ENCODE measurements at regions not wholly inside any gene's neighbourhood (a gene's known extent, or its start where the extent isn't known, plus 50 kb on each side); places are given as distances from the start of the nearest gene placed in this dataset.
"Not testable (repeated sequence)": the region's sequence is repeated elsewhere in the genome, so short reads cannot be mapped to it uniquely, and the experiment has no call there.

DNA sequence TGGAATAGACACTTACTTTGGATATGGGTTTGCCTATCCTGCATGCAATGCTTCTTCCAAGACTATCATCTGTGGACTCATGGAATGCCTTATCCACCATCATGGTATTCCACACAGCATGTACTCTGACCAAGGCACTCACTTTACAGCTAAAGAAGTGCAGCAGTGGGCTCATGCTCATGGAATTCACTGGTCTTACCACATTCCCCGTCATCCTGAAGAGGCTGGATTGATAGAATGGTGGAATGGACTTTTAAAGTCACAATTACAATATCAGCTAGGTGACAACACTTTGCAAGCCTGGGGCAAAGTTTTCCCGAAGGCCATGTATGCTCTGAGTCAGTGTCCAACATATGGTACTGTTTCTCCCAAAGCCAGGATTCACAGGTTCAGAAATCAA lies 199.1 kb downstream of the GJA1 start:
- not testable (repeated sequence) for TF ChIP-seq POLR2A (IDR thresholded peaks at IDR 0.05; ENCODE audit: low read length); GATA1 (IDR thresholded peaks at IDR 0.05; ENCODE audit: low read depth, low read length)

Data from erythroblast (primary cell).